ENCODE measurements at regions not wholly inside any gene's neighbourhood (a gene's known extent, or its start where the extent isn't known, plus 50 kb on each side); places are given as distances from the start of the nearest gene placed in this dataset.

DNA sequence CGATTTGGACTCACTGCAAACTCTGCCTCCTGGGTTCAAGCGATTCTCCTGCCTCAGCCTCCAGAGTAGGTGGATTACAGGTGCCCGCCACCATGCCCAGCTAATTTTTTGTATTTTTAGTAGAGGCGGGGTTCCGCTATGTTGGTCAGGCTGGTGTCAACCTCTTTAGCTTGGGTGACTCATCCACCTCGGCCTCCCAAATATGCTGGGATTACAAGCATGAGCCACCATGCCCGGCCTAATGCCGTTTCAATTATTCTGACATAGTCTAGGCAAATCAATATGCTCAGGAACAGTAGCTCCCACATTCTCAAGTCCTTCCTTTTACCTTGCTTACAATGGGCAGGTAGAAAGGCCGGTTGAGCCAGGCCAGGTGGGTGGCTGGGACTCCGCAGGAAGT is 82.0 kb upstream of the EEA1 start:
- Histone ChIP-seq H3K79me2 (replicated peaks; ENCODE audit: insufficient read depth) (no peaks in the 10 kb centered on the region), H3K27me3 (ENCODE audit: insufficient read depth) (no peaks in the 10 kb centered on the region), H3K4me3 (no peak overlapping the region), H4K20me1 (replicated peaks; ENCODE audit: insufficient read depth) (no peaks in the 10 kb centered on the region), H3K4me1 (ENCODE audit: insufficient read depth) (peaks cover 7% of the 10 kb centered on the region; the same call in 1 of the 2 replicates), H3F3A (replicated peaks; ENCODE audit: low read depth) (no peaks in the 10 kb centered on the region), H3K9me2 (ENCODE audit: insufficient read depth) (no peaks in the 10 kb centered on the region), H3K36me3 (ENCODE audit: insufficient read depth) (no peaks in the 10 kb centered on the region), H3K4me2 (no peak overlapping the region), H3K27ac (ENCODE audit: low read depth) (no peak overlapping the region), H2AFZ (peak overlapping the region; percentile 69)
- Mint-ChIP-seq H3K4me1 (peaks cover 21% of the 10 kb centered on the region; the same call in 2 of the 3 replicates), H3K36me3 (ENCODE audit: low read depth) (no peaks in the 10 kb centered on the region), H3K27ac (no peak overlapping the region), H3K27me3 (ENCODE audit: insufficient read depth, low read depth, poor library complexity) (peaks cover 13% of the 10 kb centered on the region), H3K4me3 (no peak overlapping the region), H3K9me3 (no peaks in the 10 kb centered on the region)
- DNase-seq (ENCODE audit: low spot score) (no peak), ATAC-seq (no peak)
- TF ChIP-seq, protein P1, sequence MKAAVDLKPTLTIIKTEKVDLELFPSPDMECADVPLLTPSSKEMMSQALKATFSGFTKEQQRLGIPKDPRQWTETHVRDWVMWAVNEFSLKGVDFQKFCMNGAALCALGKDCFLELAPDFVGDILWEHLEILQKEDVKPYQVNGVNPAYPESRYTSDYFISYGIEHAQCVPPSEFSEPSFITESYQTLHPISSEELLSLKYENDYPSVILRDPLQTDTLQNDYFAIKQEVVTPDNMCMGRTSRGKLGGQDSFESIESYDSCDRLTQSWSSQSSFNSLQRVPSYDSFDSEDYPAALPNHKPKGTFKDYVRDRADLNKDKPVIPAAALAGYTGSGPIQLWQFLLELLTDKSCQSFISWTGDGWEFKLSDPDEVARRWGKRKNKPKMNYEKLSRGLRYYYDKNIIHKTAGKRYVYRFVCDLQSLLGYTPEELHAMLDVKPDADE (IDR thresholded peaks at IDR 0.05), result no peak
- TF ChIP-seq, protein P2, sequence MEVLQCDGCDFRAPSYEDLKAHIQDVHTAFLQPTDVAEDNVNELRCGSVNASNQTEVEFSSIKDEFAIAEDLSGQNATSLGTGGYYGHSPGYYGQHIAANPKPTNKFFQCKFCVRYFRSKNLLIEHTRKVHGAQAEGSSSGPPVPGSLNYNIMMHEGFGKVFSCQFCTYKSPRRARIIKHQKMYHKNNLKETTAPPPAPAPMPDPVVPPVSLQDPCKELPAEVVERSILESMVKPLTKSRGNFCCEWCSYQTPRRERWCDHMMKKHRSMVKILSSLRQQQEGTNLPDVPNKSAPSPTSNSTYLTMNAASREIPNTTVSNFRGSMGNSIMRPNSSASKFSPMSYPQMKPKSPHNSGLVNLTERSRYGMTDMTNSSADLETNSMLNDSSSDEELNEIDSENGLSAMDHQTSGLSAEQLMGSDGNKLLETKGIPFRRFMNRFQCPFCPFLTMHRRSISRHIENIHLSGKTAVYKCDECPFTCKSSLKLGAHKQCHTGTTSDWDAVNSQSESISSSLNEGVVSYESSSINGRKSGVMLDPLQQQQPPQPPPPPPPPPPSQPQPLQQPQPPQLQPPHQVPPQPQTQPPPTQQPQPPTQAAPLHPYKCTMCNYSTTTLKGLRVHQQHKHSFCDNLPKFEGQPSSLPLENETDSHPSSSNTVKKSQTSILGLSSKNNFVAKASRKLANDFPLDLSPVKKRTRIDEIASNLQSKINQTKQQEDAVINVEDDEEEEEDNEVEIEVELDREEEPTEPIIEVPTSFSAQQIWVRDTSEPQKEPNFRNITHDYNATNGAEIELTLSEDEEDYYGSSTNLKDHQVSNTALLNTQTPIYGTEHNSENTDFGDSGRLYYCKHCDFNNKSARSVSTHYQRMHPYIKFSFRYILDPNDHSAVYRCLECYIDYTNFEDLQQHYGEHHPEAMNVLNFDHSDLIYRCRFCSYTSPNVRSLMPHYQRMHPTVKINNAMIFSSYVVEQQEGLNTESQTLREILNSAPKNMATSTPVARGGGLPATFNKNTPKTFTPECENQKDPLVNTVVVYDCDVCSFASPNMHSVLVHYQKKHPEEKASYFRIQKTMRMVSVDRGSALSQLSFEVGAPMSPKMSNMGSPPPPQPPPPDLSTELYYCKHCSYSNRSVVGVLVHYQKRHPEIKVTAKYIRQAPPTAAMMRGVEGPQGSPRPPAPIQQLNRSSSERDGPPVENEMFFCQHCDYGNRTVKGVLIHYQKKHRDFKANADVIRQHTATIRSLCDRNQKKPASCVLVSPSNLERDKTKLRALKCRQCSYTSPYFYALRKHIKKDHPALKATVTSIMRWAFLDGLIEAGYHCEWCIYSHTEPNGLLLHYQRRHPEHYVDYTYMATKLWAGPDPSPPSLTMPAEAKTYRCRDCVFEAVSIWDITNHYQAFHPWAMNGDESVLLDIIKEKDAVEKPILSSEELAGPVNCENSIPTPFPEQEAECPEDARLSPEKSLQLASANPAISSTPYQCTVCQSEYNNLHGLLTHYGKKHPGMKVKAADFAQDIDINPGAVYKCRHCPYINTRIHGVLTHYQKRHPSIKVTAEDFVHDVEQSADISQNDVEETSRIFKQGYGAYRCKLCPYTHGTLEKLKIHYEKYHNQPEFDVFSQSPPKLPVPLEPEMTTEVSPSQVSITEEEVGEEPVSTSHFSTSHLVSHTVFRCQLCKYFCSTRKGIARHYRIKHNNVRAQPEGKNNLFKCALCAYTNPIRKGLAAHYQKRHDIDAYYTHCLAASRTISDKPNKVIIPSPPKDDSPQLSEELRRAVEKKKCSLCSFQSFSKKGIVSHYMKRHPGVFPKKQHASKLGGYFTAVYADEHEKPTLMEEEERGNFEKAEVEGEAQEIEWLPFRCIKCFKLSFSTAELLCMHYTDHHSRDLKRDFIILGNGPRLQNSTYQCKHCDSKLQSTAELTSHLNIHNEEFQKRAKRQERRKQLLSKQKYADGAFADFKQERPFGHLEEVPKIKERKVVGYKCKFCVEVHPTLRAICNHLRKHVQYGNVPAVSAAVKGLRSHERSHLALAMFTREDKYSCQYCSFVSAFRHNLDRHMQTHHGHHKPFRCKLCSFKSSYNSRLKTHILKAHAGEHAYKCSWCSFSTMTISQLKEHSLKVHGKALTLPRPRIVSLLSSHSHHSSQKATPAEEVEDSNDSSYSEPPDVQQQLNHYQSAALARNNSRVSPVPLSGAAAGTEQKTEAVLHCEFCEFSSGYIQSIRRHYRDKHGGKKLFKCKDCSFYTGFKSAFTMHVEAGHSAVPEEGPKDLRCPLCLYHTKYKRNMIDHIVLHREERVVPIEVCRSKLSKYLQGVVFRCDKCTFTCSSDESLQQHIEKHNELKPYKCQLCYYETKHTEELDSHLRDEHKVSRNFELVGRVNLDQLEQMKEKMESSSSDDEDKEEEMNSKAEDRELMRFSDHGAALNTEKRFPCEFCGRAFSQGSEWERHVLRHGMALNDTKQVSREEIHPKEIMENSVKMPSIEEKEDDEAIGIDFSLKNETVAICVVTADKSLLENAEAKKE (CRISPR knock-in tag; IDR thresholded peaks at IDR 0.05), result no peak
- TF ChIP-seq, protein P3, sequence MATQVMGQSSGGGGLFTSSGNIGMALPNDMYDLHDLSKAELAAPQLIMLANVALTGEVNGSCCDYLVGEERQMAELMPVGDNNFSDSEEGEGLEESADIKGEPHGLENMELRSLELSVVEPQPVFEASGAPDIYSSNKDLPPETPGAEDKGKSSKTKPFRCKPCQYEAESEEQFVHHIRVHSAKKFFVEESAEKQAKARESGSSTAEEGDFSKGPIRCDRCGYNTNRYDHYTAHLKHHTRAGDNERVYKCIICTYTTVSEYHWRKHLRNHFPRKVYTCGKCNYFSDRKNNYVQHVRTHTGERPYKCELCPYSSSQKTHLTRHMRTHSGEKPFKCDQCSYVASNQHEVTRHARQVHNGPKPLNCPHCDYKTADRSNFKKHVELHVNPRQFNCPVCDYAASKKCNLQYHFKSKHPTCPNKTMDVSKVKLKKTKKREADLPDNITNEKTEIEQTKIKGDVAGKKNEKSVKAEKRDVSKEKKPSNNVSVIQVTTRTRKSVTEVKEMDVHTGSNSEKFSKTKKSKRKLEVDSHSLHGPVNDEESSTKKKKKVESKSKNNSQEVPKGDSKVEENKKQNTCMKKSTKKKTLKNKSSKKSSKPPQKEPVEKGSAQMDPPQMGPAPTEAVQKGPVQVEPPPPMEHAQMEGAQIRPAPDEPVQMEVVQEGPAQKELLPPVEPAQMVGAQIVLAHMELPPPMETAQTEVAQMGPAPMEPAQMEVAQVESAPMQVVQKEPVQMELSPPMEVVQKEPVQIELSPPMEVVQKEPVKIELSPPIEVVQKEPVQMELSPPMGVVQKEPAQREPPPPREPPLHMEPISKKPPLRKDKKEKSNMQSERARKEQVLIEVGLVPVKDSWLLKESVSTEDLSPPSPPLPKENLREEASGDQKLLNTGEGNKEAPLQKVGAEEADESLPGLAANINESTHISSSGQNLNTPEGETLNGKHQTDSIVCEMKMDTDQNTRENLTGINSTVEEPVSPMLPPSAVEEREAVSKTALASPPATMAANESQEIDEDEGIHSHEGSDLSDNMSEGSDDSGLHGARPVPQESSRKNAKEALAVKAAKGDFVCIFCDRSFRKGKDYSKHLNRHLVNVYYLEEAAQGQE (IDR thresholded peaks at IDR 0.05; ENCODE audit: unreplicated experiment), result no peak
- TF ChIP-seq STAT1 (IDR thresholded peaks at IDR 0.05; ENCODE audit: unreplicated experiment), result no peak
